Epithelial cell of proximal tubule (primary cell): ENCODE measurements at regions not wholly inside any gene's neighbourhood (a gene's known extent, or its start where the extent isn't known, plus 50 kb on each side); places are given as distances from the start of the nearest gene placed in this dataset.
"Not testable (repeated sequence)": the region's sequence is repeated elsewhere in the genome, so short reads cannot be mapped to it uniquely, and the experiment has no call there.

Experiments
- DNase-seq: peaks from one replicate; pipeline ENCODE4 v3.0.0-alpha.2; 2011; ENCODE audit warnings: low read depth
- H3K4me3 ChIP-seq: 2 replicates; pipeline ENCODE4 v1.5.1; 2011; ENCODE audit warnings: low read depth, mild to moderate bottlenecking, low read length
- TF ChIP-seq, protein P1 (sequence below): conservative IDR thresholded peaks from 2 replicates; pipeline ENCODE4 v1.5.1; 2012; ENCODE audit warnings: low read depth, mild to moderate bottlenecking, low read length

DNA sequence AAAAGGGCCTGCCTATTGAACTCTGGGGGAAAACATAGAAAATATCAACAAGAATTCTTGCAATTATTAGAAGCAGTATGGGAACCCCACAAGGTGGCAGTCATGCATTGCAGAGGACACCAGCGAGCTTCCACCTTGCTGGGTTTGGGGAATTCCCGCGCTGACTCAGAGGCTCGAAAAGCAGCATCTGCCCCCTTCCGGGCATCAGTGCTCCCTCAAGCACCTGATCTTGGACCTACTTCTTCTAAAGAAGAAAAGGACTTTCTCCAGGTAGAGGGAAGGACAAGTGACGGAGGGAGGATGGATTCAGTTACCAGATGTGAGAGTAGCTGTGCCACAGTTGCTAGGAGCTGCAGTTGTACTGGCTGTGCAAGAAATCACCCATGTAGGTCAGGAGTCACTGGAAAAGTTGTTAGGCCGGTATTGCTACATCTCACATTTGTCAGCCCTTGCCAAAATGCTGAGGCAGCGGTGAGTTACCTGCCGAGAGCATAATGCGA is 415.7 kb downstream of the DIRAS2 start:
- not testable (repeated sequence) for DNase-seq, H3K4me3 ChIP-seq
- TF ChIP-seq, protein P1, sequence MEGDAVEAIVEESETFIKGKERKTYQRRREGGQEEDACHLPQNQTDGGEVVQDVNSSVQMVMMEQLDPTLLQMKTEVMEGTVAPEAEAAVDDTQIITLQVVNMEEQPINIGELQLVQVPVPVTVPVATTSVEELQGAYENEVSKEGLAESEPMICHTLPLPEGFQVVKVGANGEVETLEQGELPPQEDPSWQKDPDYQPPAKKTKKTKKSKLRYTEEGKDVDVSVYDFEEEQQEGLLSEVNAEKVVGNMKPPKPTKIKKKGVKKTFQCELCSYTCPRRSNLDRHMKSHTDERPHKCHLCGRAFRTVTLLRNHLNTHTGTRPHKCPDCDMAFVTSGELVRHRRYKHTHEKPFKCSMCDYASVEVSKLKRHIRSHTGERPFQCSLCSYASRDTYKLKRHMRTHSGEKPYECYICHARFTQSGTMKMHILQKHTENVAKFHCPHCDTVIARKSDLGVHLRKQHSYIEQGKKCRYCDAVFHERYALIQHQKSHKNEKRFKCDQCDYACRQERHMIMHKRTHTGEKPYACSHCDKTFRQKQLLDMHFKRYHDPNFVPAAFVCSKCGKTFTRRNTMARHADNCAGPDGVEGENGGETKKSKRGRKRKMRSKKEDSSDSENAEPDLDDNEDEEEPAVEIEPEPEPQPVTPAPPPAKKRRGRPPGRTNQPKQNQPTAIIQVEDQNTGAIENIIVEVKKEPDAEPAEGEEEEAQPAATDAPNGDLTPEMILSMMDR, result peak; percentile 63

- not testable (repeated sequence) for DNase-seq, H3K4me3 ChIP-seq
Observed at GRCh38 chr9:90233081-90233480, 409.5 kb downstream of the DIRAS2 start.

DNA sequence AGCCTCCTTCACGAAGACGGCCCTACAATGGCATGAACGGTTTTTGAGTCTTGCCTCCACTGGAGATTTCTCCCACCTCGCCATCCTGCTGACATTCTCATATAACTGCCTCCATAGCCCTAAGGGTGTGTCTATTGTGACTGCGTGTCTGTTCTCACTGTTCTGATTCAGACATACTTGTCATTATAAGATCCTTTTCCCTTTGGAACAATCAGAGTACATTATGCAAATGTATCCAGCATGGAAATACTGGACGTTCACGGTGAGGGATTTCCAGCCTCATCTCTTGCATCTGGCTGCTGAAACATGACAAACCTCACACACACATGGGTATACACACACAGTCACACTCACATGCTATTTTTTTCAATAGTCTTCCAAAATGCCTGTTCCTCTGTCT is 402.1 kb downstream of the DIRAS2 start:
- DNase-seq, result no peak
- TF ChIP-seq, protein P1, result no peak
- H3K4me3 ChIP-seq, result no peak overlapping the region

- TF ChIP-seq, protein P1, result no peak
- no peak for DNase-seq
- H3K4me3 ChIP-seq, result no peak overlapping the region
Observed at GRCh38 chr9:90245661-90246060, 397.0 kb downstream of the DIRAS2 start.

- DNase-seq, result no peak
- no peak overlapping the region for H3K4me3 ChIP-seq
- TF ChIP-seq, protein P1, result no peak
Observed at GRCh38 chr9:90249094-90249493, 393.5 kb downstream of the DIRAS2 start.

DNA sequence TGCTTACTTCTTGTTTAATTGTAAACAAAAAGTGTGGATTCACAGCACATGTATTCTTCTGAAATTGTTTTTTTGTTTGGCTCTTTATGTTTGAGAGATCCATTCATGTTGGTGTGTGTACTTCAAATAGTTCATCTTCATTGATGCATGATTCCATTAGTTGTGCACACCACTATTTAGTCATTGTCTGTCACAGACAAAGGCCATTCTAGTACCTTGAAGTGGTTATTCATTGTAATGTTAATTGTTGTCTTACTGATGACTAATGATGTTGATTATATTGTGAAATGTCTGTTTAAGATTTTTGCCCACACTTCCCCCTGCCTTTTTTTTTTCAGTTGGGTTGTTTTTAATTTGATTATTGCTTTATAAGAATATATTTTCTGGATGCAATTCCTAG is 391.3 kb downstream of the DIRAS2 start:
- DNase-seq, result peak; percentile 58
- no peak overlapping the region for H3K4me3 ChIP-seq
- TF ChIP-seq, protein P1, result no peak

GRCh38 chr9:90256345-90256744 is 386.3 kb downstream of the DIRAS2 start:
- no peak overlapping the region for H3K4me3 ChIP-seq
- DNase-seq, result no peak
- TF ChIP-seq, protein P1, result no peak
